DOHH2 (cell line): ENCODE measurements at regions not wholly inside any gene's neighbourhood (a gene's known extent, or its start where the extent isn't known, plus 50 kb on each side); places are given as distances from the start of the nearest gene placed in this dataset.

Source experiments
- H3F3A ChIP-seq: fragments of 200-600 bp; sonication (generic), shearing (Covaris generic); 2 replicates; pipeline ENCODE4 v1.6.0; 2016; ENCODE audit warnings: antibody characterized with exemption, mild to moderate bottlenecking; ENCODE audit not compliant: control insufficient read depth, insufficient read depth
- H3K27ac ChIP-seq: fragments of 200-600 bp; sonication (generic); 2 replicates; pipeline ENCODE4 v1.5.1; 2014; ENCODE audit warnings: low read depth, mild to moderate bottlenecking, low read length, moderate library complexity
- H3K27me3 ChIP-seq: fragments of 200-600 bp; sonication (generic); 2 replicates; pipeline ENCODE4 v1.6.1; 2014; ENCODE audit warnings: mild to moderate bottlenecking, low read length, mixed read lengths; ENCODE audit not compliant: control insufficient read depth
- H3K36me3 ChIP-seq: fragments of 200-600 bp; sonication (generic); 2 replicates; pipeline ENCODE4 v1.6.1; 2014; ENCODE audit warnings: mild to moderate bottlenecking, low read length, moderate library complexity, mixed read lengths; ENCODE audit not compliant: control insufficient read depth
- H3K4me1 ChIP-seq: fragments of 200-600 bp; sonication (generic); 2 replicates; pipeline ENCODE4 v1.6.1; 2014; ENCODE audit warnings: mild to moderate bottlenecking, low read length, mixed read lengths; ENCODE audit not compliant: control insufficient read depth
- H3K4me2 ChIP-seq: fragments of 200-600 bp; sonication (generic); 2 replicates; pipeline ENCODE4 v1.6.0; 2014; ENCODE audit warnings: mild to moderate bottlenecking, low read length, moderate library complexity
- H3K4me3 ChIP-seq: fragments of 200-600 bp; sonication (generic); 2 replicates; pipeline ENCODE4 v1.5.1; 2014; ENCODE audit warnings: mild to moderate bottlenecking, low read length, mixed read lengths
- H3K79me2 ChIP-seq: fragments of 200-600 bp; sonication (generic); 2 replicates; pipeline ENCODE4 v1.6.1; 2014; ENCODE audit warnings: mild to moderate bottlenecking, low read length, mixed read lengths; ENCODE audit not compliant: control insufficient read depth
- H3K9me2 ChIP-seq: fragments of 200-600 bp; sonication (generic); replicated peaks from 2 replicates; pipeline ENCODE4 v1.6.1; 2014; ENCODE audit warnings: mild to moderate bottlenecking, low read length, mixed read lengths; ENCODE audit not compliant: control insufficient read depth
- H3K9me3 ChIP-seq: fragments of 200-600 bp; sonication (generic); 2 replicates; pipeline ENCODE4 v1.6.1; 2014; ENCODE audit warnings: antibody characterized with exemption, low read length, mixed read lengths; ENCODE audit not compliant: control insufficient read depth, insufficient read depth
- H4K20me1 ChIP-seq: fragments of 200-600 bp; sonication (generic); 2 replicates; pipeline ENCODE4 v1.6.0; 2014; ENCODE audit warnings: low read depth, mild to moderate bottlenecking, antibody characterized with exemption, low read length, moderate library complexity; ENCODE audit not compliant: control insufficient read depth, insufficient read depth
- EZH2phosphoT487 ChIP-seq: fragments of 200-600 bp; sonication (generic); IDR thresholded peaks from 2 replicates; pipeline ENCODE4 v1.6.1; 2017; ENCODE audit warnings: borderline replicate concordance, mild to moderate bottlenecking, antibody characterized with exemption, low read length, moderate library complexity, mixed read lengths
- TF ChIP-seq, protein P1 (sequence below): fragments of 200-600 bp; sonication (generic); IDR thresholded peaks from one replicate; pipeline ENCODE4 v1.5.1; 2014; ENCODE audit warnings: antibody characterized with exemption, mild to moderate bottlenecking, low read depth, low read length; ENCODE audit not compliant: poor library complexity, severe bottlenecking

DNA sequence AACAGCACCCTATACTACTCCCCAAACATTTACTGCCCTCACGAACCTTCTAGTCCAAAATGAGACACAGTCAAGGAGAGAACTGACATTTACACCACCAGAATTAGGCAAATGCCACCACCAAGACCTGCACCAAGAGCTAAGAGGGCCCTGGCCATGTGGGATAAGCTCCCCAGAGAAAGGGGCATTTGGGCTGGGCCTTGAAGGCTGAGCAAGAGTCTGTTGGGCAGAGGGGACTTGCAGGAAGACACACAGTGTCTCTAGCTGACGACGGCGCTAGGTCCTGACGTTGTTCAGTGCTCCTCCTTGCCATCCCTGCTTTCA is 326.4 kb upstream of the ZMIZ1 start:
- Histone ChIP-seq H3K4me2 (no peak overlapping the region), H3K4me1 (no peaks in the 10 kb centered on the region), H3F3A (no peaks in the 10 kb centered on the region), H3K79me2 (no peaks in the 10 kb centered on the region), H3K27me3 (no peaks in the 10 kb centered on the region; the same call in 1 of the 2 replicates), H3K9me2 (no peaks in the 10 kb centered on the region), H3K27ac (no peak overlapping the region), H3K9me3 (no peaks in the 10 kb centered on the region), H3K36me3 (no peaks in the 10 kb centered on the region), H4K20me1 (no peaks in the 10 kb centered on the region), H3K4me3 (no peak overlapping the region)
- TF ChIP-seq EZH2phosphoT487, result no peak
- TF ChIP-seq, protein P1, sequence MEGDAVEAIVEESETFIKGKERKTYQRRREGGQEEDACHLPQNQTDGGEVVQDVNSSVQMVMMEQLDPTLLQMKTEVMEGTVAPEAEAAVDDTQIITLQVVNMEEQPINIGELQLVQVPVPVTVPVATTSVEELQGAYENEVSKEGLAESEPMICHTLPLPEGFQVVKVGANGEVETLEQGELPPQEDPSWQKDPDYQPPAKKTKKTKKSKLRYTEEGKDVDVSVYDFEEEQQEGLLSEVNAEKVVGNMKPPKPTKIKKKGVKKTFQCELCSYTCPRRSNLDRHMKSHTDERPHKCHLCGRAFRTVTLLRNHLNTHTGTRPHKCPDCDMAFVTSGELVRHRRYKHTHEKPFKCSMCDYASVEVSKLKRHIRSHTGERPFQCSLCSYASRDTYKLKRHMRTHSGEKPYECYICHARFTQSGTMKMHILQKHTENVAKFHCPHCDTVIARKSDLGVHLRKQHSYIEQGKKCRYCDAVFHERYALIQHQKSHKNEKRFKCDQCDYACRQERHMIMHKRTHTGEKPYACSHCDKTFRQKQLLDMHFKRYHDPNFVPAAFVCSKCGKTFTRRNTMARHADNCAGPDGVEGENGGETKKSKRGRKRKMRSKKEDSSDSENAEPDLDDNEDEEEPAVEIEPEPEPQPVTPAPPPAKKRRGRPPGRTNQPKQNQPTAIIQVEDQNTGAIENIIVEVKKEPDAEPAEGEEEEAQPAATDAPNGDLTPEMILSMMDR, result no peak

DNA sequence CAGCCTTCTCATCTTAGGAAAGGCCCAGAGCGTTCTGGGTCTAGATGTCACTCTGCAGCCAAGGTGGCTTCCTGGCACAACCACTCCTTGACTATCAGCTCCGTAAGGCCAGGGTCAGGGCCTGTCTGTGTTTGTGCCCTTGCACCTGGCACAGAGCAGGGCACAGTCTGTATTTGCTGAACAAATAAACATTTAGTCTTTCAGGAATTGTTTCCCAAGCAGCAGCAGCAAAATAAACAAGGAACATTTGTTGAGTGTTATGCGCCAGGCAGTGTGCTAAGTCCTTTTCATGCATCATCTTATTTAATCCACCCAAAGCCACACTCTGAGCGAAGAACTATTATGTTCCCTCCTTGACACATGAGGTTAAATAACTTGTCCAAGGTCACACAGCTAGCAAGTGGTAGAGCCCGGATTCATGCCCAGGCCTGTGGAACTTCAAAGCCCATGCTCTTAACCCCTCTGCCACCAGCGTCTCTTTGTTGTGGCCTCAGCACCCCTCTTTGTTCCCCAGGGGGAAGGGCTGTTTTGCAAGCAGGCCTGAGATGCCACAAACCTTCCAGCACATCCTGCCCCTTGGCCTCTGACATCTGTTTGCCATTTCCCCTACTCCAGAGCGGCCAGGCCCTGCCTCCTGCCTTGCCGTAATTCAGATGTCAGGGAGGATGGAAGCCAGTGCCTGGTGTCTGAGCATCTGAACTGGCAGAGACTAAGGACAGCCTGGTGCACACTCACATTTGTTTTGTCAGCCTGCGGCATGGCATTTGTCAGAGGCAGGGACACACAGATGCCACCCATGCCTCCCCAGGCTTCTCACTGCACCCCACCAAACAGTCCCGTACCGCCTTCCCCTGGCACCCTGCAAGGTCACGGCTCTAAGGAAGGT is 325.8 kb upstream of the ZMIZ1 start:
- Histone ChIP-seq H3K9me3 (no peaks in the 10 kb centered on the region), H4K20me1 (no peaks in the 10 kb centered on the region), H3K79me2 (no peaks in the 10 kb centered on the region), H3K27me3 (no peaks in the 10 kb centered on the region; the same call in 1 of the 2 replicates), H3K27ac (no peak overlapping the region), H3K4me2 (no peak overlapping the region), H3K9me2 (no peaks in the 10 kb centered on the region), H3K36me3 (no peaks in the 10 kb centered on the region), H3K4me1 (no peaks in the 10 kb centered on the region), H3K4me3 (no peak overlapping the region), H3F3A (no peaks in the 10 kb centered on the region)
- no peak for TF ChIP-seq EZH2phosphoT487
- TF ChIP-seq, protein P1, result no peak

DNA sequence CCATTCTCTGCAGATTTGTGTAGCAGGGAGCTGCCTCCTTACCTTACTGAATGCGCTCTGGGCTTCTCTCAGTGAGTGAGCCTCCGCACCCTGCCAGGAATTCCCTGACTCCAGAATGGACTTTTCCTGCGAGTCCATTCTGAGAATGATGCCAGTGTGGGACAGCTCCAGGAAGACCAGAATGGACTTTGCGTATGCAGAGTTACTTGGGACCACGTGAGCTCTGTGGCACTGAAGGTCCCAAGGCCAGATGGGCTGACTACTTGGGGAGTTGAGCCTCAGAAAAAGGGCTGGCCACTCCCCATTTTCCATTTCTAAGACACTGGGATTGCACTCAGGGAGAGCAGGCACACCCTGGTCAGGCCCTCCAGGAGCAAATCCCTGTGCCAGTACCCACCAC is 324.7 kb upstream of the ZMIZ1 start:
- H3K4me2 ChIP-seq, result no peak overlapping the region

More for the DNA sequence above, 324.7 kb upstream of the ZMIZ1 start:
- no peaks in the 10 kb centered on the region for H3K9me2 ChIP-seq
- H4K20me1 ChIP-seq, result no peaks in the 10 kb centered on the region
- H3F3A ChIP-seq, result no peaks in the 10 kb centered on the region
- H3K36me3 ChIP-seq, result no peaks in the 10 kb centered on the region
- H3K79me2 ChIP-seq, result no peaks in the 10 kb centered on the region
- H3K4me3 ChIP-seq, result no peak overlapping the region
- H3K27ac ChIP-seq, result no peak overlapping the region
- no peaks in the 10 kb centered on the region for H3K9me3 ChIP-seq
- H3K27me3 ChIP-seq, result peaks cover 3% of the 10 kb centered on the region; the same call in 1 of the 2 replicates
- TF ChIP-seq, protein P1, result no peak
- no peak for TF ChIP-seq EZH2phosphoT487
- no peaks in the 10 kb centered on the region for H3K4me1 ChIP-seq
